Liver (tissue), 8 donors: ENCODE measurements at regions not wholly inside any gene's neighbourhood (a gene's known extent, or its start where the extent isn't known, plus 50 kb on each side); places are given as distances from the start of the nearest gene placed in this dataset.

Experiments used
- DNase-seq: peaks from one replicate; pipeline ENCODE4 v3.0.0-alpha.2; 2017; ENCODE audit warnings: low spot score
- H3K27ac ChIP-seq, 2 donors: one replicate each; pipeline ENCODE4 v1.7.0; 2013; ENCODE audit warnings: inconsistent platforms in 2 of 2, low read length in 2 of 2, control low read depth in 1 of 2, low read depth in 1 of 2, mild to moderate bottlenecking in 1 of 2
- H3K27me3 ChIP-seq, 4 donors: one replicate each; pipeline versions ENCODE4 v1.6.1 to v1.7.0; 2013; ENCODE audit warnings: low read length in 3 of 4, inconsistent platforms in 1 of 4, mild to moderate bottlenecking in 1 of 4, moderate library complexity in 1 of 4; ENCODE audit not compliant: control insufficient read depth in 4 of 4, insufficient read depth in 4 of 4
- H3K36me3 ChIP-seq, 4 donors: one replicate each; pipeline versions ENCODE4 v1.6.1 to v1.7.0; 2013; ENCODE audit warnings: low read length in 3 of 4, mild to moderate bottlenecking in 3 of 4, low read depth in 1 of 4, moderate library complexity in 1 of 4; ENCODE audit not compliant: control insufficient read depth in 4 of 4, insufficient read depth in 3 of 4
- H3K4me1 ChIP-seq, 4 donors: one replicate each; pipeline versions ENCODE4 v1.6.1 to v1.7.0; 2013; ENCODE audit warnings: low read length in 3 of 4, mild to moderate bottlenecking in 3 of 4, moderate library complexity in 1 of 4; ENCODE audit not compliant: control insufficient read depth in 4 of 4, insufficient read depth in 4 of 4
- H3K4me3 ChIP-seq, 3 donors: one replicate each; pipeline versions ENCODE4 v1.6.1 to v1.7.0; 2013; ENCODE audit warnings: low read length in 3 of 3, control low read depth in 1 of 3, low read depth in 1 of 3, mild to moderate bottlenecking in 1 of 3
- H3K9ac ChIP-seq, 2 donors: one replicate each; pipeline ENCODE4 v1.7.0; 2013; ENCODE audit warnings: low read length in 2 of 2, mild to moderate bottlenecking in 2 of 2, moderate library complexity in 2 of 2, control low read depth in 1 of 2, low read depth in 1 of 2
- H3K9me3 ChIP-seq, 4 donors: one replicate each; pipeline versions ENCODE4 v1.6.1 to v1.7.0; 2013; ENCODE audit warnings: low read length in 3 of 4; ENCODE audit not compliant: control insufficient read depth in 4 of 4
- ATF3 ChIP-seq: IDR thresholded peaks from 2 replicates; pipeline ENCODE4 v1.6.1; 2016; ENCODE audit warnings: antibody characterized with exemption
- CTCF ChIP-seq: fragments of 150-350 bp; IDR thresholded peaks from 2 replicates; pipeline ENCODE4 v1.5.1; 2017; ENCODE audit warnings: improper control_type of control experiment, low read depth, low read length; ENCODE audit not compliant: missing input control
- EGR1 ChIP-seq, 2 donors: IDR thresholded peaks; 2 replicates each; pipeline ENCODE4 v1.6.1; 2016 to 2018; ENCODE audit warnings: antibody characterized with exemption in 2 of 2, low read depth in 2 of 2
- FOXA2 ChIP-seq: IDR thresholded peaks from 2 replicates; pipeline ENCODE4 v1.6.1; 2016; ENCODE audit warnings: antibody characterized with exemption
- GABPA ChIP-seq, 2 donors: IDR thresholded peaks in 1 of 2; conservative IDR thresholded peaks in 1 of 2; 2 replicates each; pipeline ENCODE4 v1.6.1; 2016; ENCODE audit warnings: antibody characterized with exemption in 2 of 2, mild to moderate bottlenecking in 1 of 2, moderate library complexity in 1 of 2
- HNF4A ChIP-seq, 2 donors: conservative IDR thresholded peaks; 2 replicates each; pipeline ENCODE4 v1.6.1; 2016; ENCODE audit warnings: antibody characterized with exemption in 2 of 2, mild to moderate bottlenecking in 2 of 2
- HNF4G ChIP-seq: IDR thresholded peaks from 2 replicates; pipeline ENCODE4 v1.6.1; 2016; ENCODE audit warnings: antibody characterized with exemption
- JUND ChIP-seq, 2 donors: IDR thresholded peaks; 2 replicates each; pipeline ENCODE4 v1.6.1; 2016; ENCODE audit warnings: antibody characterized with exemption in 2 of 2
- MAX ChIP-seq: IDR thresholded peaks from 2 replicates; pipeline ENCODE4 v1.6.1; 2016; ENCODE audit warnings: antibody characterized with exemption
- NR2F2 ChIP-seq: IDR thresholded peaks from 2 replicates; pipeline ENCODE4 v1.6.1; 2016; ENCODE audit warnings: antibody characterized with exemption
- RAD21 ChIP-seq, 2 donors: IDR thresholded peaks; 2 replicates each; pipeline ENCODE4 v1.6.1; 2016; ENCODE audit warnings: antibody characterized with exemption in 2 of 2, mild to moderate bottlenecking in 2 of 2
- REST ChIP-seq: IDR thresholded peaks from 2 replicates; pipeline ENCODE4 v1.6.1; 2016; ENCODE audit warnings: antibody characterized with exemption, mild to moderate bottlenecking
- RXRA ChIP-seq, 2 donors: IDR thresholded peaks; 2 replicates each; pipeline ENCODE4 v1.6.1; 2017 to 2018; ENCODE audit warnings: antibody characterized with exemption in 2 of 2, mild to moderate bottlenecking in 1 of 2
- SP1 ChIP-seq: IDR thresholded peaks from 2 replicates; pipeline ENCODE4 v1.6.1; 2018; ENCODE audit warnings: antibody characterized with exemption, mild to moderate bottlenecking
- TAF1 ChIP-seq: conservative IDR thresholded peaks from 2 replicates; pipeline ENCODE4 v1.6.1; 2016; ENCODE audit warnings: antibody characterized with exemption, mild to moderate bottlenecking
- YY1 ChIP-seq: IDR thresholded peaks from 2 replicates; pipeline ENCODE4 v1.6.1; 2016; ENCODE audit warnings: antibody characterized with exemption, mild to moderate bottlenecking
- ZBTB33 ChIP-seq: IDR thresholded peaks from 2 replicates; pipeline ENCODE4 v1.6.1; 2016; ENCODE audit warnings: antibody characterized with exemption
- WGBS: extraction: QIAGEN DNeasy Blood & Tissue Kit; methylation state at CpG from one replicate; pipeline ENCODE4 v1.1.7; 2013; 5-methylcytosine and 5-hydroxymethylcytosine counted together
- donor health status: healthy.
- donor health status: healthy.
- donor health status: healthy.
- donor health status: healthy.
- donor health status: healthy.

GRCh38 chr22:47486569-47487312 is 724.3 kb downstream of the TBC1D22A start:
- no peak overlapping the region for H3K27ac ChIP-seq
- H3K9me3 ChIP-seq: no peaks in the 10 kb centered on the region
- H3K9ac ChIP-seq: no peak overlapping the region
- TF ChIP-seq MAX: no peak
- TF ChIP-seq CTCF: no peak
- no peak for TF ChIP-seq HNF4G
- TF ChIP-seq FOXA2: no peak
- TF ChIP-seq RXRA (IDR thresholded peaks at IDR 0.05): no peak
- TF ChIP-seq RAD21 (IDR thresholded peaks at IDR 0.05): no peak
- TF ChIP-seq TAF1: no peak
- no peak for TF ChIP-seq HNF4A (conservative IDR thresholded peaks at IDR 0.05)
- TF ChIP-seq JUND (IDR thresholded peaks at IDR 0.05): no peak
- no peak for TF ChIP-seq REST
- no peak for TF ChIP-seq SP1
- no peak for TF ChIP-seq NR2F2
- TF ChIP-seq GABPA (IDR thresholded peaks at IDR 0.05 in 1 of 2, conservative IDR thresholded peaks at IDR 0.05 in 1 of 2): no peak
- TF ChIP-seq YY1: no peak
- no peak for TF ChIP-seq ZBTB33
- no peak for TF ChIP-seq EGR1 (IDR thresholded peaks at IDR 0.05; ENCODE audit: low read depth in 2 of 2)
- TF ChIP-seq ATF3: no peak
- no peak for DNase-seq
- WGBS: 79% methylated on average over 15 of the region's 15 CpGs
- H3K4me1 ChIP-seq: no peaks in the 10 kb centered on the region
- no peaks in the 10 kb centered on the region for H3K27me3 ChIP-seq
- no peaks in the 10 kb centered on the region for H3K36me3 ChIP-seq
- H3K4me3 ChIP-seq: no peak overlapping the region
